ENCODE measurements at regions not wholly inside any gene's neighbourhood (a gene's known extent, or its start where the extent isn't known, plus 50 kb on each side); places are given as distances from the start of the nearest gene placed in this dataset.

DNA sequence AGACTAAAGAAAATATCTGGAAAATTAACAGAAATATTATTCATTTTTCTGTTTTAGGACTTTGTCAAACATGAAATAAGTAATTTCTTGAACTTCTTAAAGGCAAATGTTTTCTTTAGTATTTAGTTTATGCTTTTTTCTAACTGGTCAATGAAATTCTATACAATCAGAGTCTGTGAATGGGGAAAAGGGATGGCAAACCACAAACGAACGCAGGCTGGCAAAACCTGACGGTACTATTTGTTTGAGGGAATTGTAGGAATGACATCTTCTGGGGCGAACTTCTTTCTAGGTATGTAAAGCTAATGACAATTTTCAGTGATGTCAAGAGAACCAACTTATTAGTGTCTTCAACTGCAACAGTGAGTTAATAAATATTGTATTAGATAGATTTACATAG is 156.0 kb downstream of the SIPA1L2 start:
- DNase-seq: no peak

DNA sequence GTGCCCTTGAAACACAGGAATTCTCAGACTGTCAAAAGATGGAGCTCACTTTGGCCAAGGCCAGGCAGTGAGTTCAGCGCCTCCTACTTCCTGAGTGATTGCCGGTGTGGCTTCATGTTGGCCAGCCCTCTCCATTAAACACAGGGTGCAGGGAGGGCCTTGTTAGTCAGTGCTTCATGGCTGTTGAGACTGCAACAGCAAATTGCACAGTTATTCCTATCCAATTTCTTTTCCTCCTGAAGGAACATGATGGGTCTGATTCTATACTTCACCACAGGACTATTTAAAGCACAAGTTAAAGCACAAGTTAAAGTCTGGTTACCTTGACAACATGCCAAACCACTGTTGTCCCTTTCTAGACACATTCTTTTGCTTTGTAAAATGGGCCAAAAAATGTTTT is 156.6 kb downstream of the SIPA1L2 start:
- DNase-seq: no peak

GRCh38 chr1:232472485-232473041 is 157.4 kb downstream of the SIPA1L2 start:
- DNase-seq: no peak

DNA sequence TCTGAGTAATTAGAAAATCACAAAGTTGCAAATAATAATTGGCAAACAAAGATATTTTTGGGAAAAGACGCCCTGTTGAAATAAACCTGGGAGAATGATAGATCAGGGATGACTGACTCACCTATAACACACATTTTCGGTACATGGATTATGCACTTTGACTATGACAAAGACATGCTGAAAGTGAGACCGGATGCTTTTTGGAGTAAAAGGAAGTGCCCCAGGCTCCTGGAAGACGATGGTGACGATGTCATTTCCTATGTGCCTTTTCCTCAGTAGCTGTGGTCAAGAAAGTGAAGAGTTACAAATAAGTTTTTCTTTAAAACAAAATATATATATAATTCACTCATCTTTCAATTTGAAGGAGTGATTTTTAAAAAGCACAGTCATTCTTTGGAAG is 158.7 kb downstream of the SIPA1L2 start:
- no peak for DNase-seq

GRCh38 chr1:232470711-232471110 is 159.2 kb downstream of the SIPA1L2 start:
- DNase-seq: no peak

- DNase-seq: no peak
Observed at GRCh38 chr1:232468249-232468648, 161.7 kb downstream of the SIPA1L2 start.

- DNase-seq: no peak
Observed at GRCh38 chr1:232467073-232467760, 162.7 kb downstream of the SIPA1L2 start.

DNA sequence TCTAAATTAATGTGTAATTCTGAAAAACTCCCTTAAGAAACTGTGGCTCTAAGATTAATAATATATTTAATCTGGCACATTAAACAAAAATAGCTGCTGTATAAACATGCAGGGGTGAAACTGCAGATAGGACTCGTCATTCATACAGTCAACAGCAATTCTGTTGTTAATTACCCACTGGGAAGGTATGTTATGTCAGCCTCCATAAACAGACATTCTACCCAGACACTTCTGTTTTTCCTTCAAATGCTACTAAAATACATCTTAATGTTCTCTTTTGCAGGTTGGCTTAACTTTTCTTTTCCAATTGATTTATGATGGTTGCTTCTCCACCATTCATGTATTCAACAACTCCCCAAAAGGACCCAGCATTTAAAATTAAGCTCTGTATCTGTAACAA is 165.6 kb downstream of the SIPA1L2 start:
- no peak for DNase-seq

GRCh38 chr1:232463225-232463624 is 166.7 kb downstream of the SIPA1L2 start:
- DNase-seq: no peak

GRCh38 chr1:232462213-232462612 is 167.7 kb downstream of the SIPA1L2 start:
- DNase-seq: no peak

- no peak for DNase-seq
Observed at GRCh38 chr1:232459826-232460225, 170.1 kb downstream of the SIPA1L2 start.

DNA sequence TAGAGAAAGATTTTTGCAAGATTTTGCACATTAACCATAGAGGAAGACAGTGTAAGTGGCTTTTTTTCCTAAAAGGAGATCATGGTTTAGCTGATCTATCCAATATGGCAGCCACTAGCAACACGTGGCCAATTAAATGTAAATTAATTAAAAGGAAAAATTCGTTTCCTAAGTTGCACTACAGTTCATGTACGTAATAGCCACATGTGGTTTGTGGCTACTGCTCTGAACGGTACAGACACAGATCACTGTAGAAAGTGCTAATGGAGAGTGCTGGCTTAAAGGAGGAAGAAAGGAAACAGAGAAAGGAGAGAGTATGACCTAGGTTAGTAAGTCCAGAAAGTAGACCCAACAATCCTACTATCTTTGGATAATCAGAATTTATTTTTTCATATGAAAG is 170.8 kb downstream of the SIPA1L2 start:
- DNase-seq: no peak

DNA sequence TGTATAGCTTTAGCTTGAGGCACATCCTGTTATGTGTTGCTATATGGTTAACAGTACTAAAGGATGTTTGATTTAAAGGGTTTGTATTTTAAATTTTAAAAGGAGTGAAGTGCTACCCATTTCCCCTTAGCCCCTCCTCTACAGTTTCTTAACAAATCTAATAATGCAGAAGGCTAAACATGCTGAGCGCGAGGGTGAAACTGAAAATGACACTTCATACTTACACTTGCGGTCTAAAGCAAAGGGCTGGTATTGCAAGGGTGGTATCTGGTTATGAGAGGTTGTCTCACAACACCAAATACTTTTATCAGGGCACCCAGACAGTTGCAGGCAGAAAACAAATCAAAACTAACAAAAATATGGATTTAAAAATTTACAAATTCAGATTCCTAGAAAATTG is 172.3 kb downstream of the SIPA1L2 start:
- DNase-seq: no peak

- DNase-seq: no peak
Observed at GRCh38 chr1:232456714-232457113, 173.2 kb downstream of the SIPA1L2 start.

DNA sequence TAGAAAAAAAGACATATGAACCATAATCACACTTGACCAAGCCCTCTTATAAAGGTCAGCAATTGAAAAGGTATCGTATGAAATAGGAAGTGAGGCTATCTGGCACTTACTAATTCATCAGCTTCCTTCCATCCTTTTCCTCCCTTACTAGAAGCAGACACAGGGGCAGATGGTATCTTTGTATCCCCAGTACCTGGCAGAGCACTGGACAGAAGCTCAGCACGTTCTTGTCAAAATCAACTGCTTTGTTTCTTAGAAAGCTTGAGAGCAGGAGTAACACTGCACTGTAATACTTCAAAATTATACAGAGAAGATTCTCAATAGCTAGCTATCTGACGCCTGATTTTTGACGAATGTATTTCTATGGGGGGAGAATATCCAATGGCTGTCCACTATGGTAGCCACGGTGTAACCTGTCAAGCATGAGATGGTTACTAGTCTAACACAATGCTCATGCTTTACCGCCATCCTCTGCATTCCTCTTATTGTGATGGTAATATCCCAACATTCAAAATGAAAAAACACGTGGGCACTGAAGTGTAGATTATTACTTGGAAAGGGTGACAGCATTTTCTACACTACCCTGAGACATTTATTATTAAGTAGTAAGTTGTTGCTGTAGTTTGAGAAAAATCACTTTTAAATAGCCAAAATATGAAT is 175.6 kb downstream of the SIPA1L2 start:
- no peak for DNase-seq

GRCh38 chr1:232452736-232453440 is 177.0 kb downstream of the SIPA1L2 start:
- no peak for DNase-seq

DNA sequence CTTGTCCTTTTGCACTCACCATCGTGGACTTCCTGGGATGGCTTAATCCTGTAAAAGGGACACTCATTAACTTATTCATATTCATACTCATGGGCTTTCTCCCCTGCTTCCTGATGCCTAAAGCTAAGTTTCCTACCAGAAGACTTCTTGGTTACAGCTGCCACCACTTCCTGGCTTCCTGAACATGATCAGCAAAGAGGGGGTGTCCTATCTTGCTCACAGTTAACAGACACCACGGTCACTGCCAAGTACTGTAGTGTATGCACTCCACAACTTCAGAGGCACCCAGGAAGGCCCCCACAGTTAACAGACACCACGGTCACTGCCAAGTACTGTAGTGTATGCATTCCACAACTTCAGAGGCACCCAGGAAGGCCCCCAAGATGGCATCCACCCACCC is 177.8 kb downstream of the SIPA1L2 start:
- no peak for DNase-seq

DNA sequence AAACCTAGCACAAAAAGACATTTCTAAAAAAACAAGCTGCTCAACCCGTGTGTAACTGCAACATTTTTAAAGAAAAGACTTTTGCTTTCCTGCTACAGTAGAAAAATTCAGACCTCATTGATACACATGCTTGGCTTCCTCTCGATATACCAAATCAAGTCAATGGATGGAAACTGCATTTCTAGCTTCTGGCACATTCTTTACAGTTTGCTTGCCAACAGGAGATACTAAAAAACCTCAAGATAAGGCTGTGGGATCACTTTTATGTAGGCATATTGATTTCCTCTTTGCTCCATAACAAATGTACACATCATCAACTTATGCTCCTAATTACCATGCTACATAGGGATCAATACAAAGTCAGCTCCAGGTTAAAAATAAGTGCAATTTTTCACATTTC is 178.4 kb downstream of the SIPA1L2 start:
- no peak for DNase-seq

GRCh38 chr1:232450615-232451014 is 179.3 kb downstream of the SIPA1L2 start:
- DNase-seq: no peak

- DNase-seq: no peak
Observed at GRCh38 chr1:232447125-232447524, 182.8 kb downstream of the SIPA1L2 start.

DNA sequence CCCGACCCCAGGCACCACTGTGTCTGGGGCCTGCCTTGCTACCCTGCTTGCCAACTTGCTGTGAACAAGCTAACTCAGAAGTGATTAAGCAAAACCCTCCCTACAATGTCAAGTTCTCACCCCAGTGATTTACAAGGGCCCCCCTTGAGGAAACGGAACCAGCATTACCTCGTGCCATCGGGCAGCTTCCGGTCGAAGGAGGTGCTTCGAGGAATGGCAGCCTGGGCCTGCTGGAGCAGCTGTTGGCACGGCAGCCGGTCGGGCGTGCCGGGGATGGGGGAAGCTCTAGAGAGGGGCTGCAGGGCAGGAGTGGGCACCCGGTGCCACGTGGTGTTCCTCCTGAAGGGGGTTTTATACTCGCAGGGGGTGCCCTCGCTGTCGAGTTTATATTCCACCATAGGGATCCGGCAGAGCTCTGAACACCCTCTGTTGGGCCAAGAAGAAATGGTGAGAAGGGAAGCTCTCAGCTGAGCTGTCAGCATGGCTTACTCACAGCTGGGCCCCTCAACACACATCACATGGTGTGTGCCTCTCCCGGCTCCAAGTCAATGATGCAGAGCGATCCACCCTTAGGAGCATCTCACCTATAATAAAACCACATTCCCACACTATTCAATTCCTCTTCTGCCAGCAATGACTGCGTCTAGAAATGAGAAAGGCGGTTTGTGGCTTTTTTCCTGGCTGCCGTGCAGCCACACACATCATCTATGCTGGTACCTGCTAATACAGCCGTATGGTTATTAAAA is 184.4 kb downstream of the SIPA1L2 start:
- DNase-seq: no peak

GRCh38 chr1:232443372-232443771 is 186.6 kb downstream of the SIPA1L2 start:
- no peak for DNase-seq

GRCh38 chr1:232441036-232441411 is 188.9 kb downstream of the SIPA1L2 start:
- DNase-seq: no peak
